MG63 (cell line): ENCODE measurements at regions not wholly inside any gene's neighbourhood (a gene's known extent, or its start where the extent isn't known, plus 50 kb on each side); places are given as distances from the start of the nearest gene placed in this dataset.

Experiments
- DNase-seq: peaks from one replicate; pipeline ENCODE4 v3.0.0-alpha.2; 2020
- H3K27me3 ChIP-seq: fragments of 250-450 bp; sonication (Bioruptor Pico); 2 replicates; pipeline ENCODE4 v1.5.1; 2020; ENCODE audit warnings: mild to moderate bottlenecking, moderate library complexity
- H3K36me3 ChIP-seq: fragments of 250-450 bp; sonication (Bioruptor Pico); 2 replicates; pipeline ENCODE4 v1.5.1; 2020; ENCODE audit warnings: mild to moderate bottlenecking, moderate library complexity
- H3K4me3 ChIP-seq: fragments of 250-450 bp; sonication (Bioruptor Pico); 2 replicates; pipeline ENCODE4 v1.5.1; 2020; ENCODE audit warnings: mild to moderate bottlenecking, moderate library complexity
- H3K9me3 ChIP-seq: fragments of 250-450 bp; sonication (Bioruptor Pico); 2 replicates; pipeline ENCODE4 v1.5.1; 2020; ENCODE audit warnings: mild to moderate bottlenecking, moderate library complexity

GRCh38 chr16:79267781-79268180 lies 332.8 kb downstream of the MAF start:
- Histone ChIP-seq H3K27me3 (no peaks in the 10 kb centered on the region), H3K4me3 (no peak overlapping the region), H3K36me3 (no peaks in the 10 kb centered on the region), H3K9me3 (no peaks in the 10 kb centered on the region)
- DNase-seq: no peak

- H3K36me3 ChIP-seq: no peaks in the 10 kb centered on the region
- H3K9me3 ChIP-seq: no peaks in the 10 kb centered on the region
- H3K27me3 ChIP-seq: no peaks in the 10 kb centered on the region
- DNase-seq: no peak
- no peak overlapping the region for H3K4me3 ChIP-seq
Measured at GRCh38 chr16:79267146-79267545, 333.4 kb downstream of the MAF start.

- H3K36me3 ChIP-seq: no peaks in the 10 kb centered on the region
- H3K4me3 ChIP-seq: no peak overlapping the region
- H3K27me3 ChIP-seq: no peaks in the 10 kb centered on the region
- no peaks in the 10 kb centered on the region for H3K9me3 ChIP-seq
- no peak for DNase-seq
Measured at GRCh38 chr16:79265701-79266100, 334.8 kb downstream of the MAF start.

GRCh38 chr16:79265196-79265595 lies 335.3 kb downstream of the MAF start:
- H3K4me3 ChIP-seq: no peak overlapping the region
- no peak for DNase-seq
- no peaks in the 10 kb centered on the region for H3K9me3 ChIP-seq
- no peaks in the 10 kb centered on the region for H3K36me3 ChIP-seq
- no peaks in the 10 kb centered on the region for H3K27me3 ChIP-seq

GRCh38 chr16:79264237-79265109 lies 336.1 kb downstream of the MAF start:
- Histone ChIP-seq H3K36me3 (no peaks in the 10 kb centered on the region), H3K27me3 (no peaks in the 10 kb centered on the region), H3K4me3 (no peak overlapping the region), H3K9me3 (no peaks in the 10 kb centered on the region)
- DNase-seq: no peak

GRCh38 chr16:79263425-79263824 lies 337.1 kb downstream of the MAF start:
- DNase-seq: no peak
- Histone ChIP-seq H3K36me3 (no peaks in the 10 kb centered on the region), H3K9me3 (no peaks in the 10 kb centered on the region), H3K4me3 (no peak overlapping the region), H3K27me3 (no peaks in the 10 kb centered on the region)
